ENCODE measurements at regions not wholly inside any gene's neighbourhood (a gene's known extent, or its start where the extent isn't known, plus 50 kb on each side); places are given as distances from the start of the nearest gene placed in this dataset.
"Not testable (repeated sequence)": the region's sequence is repeated elsewhere in the genome, so short reads cannot be mapped to it uniquely, and the experiment has no call there.

DNA sequence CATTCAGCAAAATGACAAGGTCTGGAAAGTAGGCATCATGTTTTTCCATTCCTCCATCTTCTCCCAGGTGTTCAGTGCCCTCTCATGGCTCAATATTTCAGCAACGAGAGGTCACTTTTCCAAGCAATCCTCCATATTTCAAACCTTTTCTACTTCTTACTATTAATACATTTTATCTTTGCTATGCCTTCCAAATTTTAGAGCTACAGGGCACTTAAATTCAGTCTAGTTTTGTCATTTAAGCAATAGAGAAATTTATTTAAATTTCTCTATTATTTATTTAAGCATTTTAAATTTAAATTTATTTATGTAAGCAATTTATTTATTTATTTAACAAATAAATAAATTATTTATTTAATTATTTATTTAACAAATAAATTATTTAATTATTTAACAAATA lies 305.1 kb upstream of the ANXA10 start:
- intact Hi-C loops (cut with DNase I) = no loop called here
- DNase-seq = no peak

- intact Hi-C loops (cut with DNase I) = no loop called here
- no peak for DNase-seq
Observed at GRCh38 chr4:167802463-167803212, 289.7 kb upstream of the ANXA10 start.

GRCh38 chr4:167811958-167812357 lies 280.4 kb upstream of the ANXA10 start:
- DNase-seq = no peak
- intact Hi-C loops (cut with DNase I) = no loop called here

GRCh38 chr4:167826281-167826680 lies 266.1 kb upstream of the ANXA10 start:
- DNase-seq = no peak
- intact Hi-C loops (cut with DNase I) = no loop called here

GRCh38 chr4:167831855-167832254 lies 260.5 kb upstream of the ANXA10 start:
- no peak for DNase-seq
- intact Hi-C loops (cut with DNase I) = no loop called here

GRCh38 chr4:167838686-167839085 lies 253.7 kb upstream of the ANXA10 start:
- no peak for DNase-seq
- intact Hi-C loops (cut with DNase I) = no loop called here

DNA sequence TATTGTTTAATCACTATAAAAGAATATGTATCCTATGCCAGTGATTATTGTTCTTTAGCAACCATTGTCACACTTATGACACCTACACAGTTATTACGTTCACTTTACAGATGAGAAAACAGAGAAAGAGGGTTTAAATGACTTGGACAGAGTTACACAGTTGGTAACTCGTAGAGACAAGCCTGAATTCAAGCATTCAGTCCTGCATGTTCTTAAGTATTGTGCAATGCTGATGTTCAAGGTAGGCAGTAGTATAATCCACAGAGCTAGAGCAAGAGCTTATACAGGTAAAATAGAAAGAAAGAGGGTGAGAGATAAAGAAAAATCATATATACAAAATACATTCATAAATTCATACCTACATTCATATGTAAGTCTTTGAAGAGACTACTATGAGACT lies 249.8 kb upstream of the ANXA10 start:
- DNase-seq = no peak
- intact Hi-C loops (cut with DNase I) = no loop called here

DNA sequence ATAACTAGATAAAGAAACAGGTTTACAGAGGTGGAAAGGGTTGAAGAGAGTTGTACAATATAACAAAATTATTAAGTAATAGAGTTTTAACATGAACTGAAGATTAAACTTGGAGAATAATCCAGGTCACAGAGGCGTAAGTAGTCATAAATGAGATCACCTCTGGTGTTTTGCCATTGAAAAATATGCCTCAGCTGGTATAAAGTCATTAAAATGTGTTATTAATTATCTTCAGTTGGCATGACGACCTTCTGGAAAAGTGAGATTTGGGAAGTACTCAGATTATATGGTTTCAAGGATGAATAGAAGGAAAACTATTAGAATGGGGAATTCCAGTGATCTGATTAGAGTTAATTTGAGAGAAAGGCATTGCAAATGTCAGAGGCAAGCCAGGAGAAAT lies 237.5 kb upstream of the ANXA10 start:
- intact Hi-C loops (cut with DNase I) = no loop called here
- no peak for DNase-seq

DNA sequence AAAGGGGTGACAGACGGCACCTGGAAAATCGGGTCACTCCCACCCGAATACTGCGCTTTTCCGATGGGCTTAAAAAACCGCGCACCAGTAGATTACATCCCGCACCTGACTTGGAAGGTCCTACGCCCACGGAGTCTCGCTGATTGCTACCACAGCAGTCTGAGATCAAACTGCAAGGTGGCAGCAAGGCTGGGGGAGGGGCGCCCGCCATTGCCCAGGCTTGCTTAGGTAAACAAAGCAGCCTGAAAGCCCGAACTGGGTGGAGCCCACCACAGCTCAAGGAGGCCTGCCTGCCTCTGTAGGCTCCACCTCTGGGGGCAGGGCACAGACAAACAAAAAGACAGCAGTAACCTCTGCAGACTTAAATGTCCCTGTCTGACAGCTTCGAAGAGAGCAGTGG lies 234.2 kb upstream of the ANXA10 start:
- DNase-seq = not testable (repeated sequence)

GRCh38 chr4:167867191-167867590 lies 225.1 kb upstream of the ANXA10 start:
- no peak for DNase-seq
- intact Hi-C loops (cut with DNase I) = no loop called here

More for the DNA sequence above, 234.2 kb upstream of the ANXA10 start:
- intact Hi-C loops (cut with DNase I) = not testable (repeated sequence)

DNA sequence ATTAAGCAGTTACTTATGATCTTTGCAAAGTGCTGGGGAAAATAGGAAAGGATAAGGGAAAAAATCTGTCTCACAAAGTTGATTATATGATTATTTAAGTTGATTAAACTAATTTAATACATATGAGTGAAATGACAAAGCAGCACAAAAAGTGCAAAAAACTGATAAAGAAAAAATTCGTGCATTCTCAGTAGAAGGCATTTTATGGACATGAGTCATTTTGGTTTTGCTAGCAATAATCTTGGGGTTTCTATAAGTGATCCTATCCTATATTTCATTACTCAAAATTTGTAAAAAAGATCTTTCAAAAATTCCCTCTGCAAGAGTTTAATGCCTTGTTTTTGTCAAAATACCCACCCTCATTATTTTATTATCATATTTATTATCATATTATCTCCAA lies 224.2 kb upstream of the ANXA10 start:
- intact Hi-C loops (cut with DNase I) = no loop called here
- no peak for DNase-seq

GRCh38 chr4:167873496-167873895 lies 218.8 kb upstream of the ANXA10 start:
- DNase-seq = no peak
- intact Hi-C loops (cut with DNase I) = no loop called here

- DNase-seq; intact Hi-C loops (cut with DNase I): not testable (repeated sequence)
Observed at GRCh38 chr4:167876091-167876490, 216.2 kb upstream of the ANXA10 start.

- DNase-seq; intact Hi-C loops (cut with DNase I): not testable (repeated sequence)
Observed at GRCh38 chr4:167877826-167878225, 214.5 kb upstream of the ANXA10 start.

DNA sequence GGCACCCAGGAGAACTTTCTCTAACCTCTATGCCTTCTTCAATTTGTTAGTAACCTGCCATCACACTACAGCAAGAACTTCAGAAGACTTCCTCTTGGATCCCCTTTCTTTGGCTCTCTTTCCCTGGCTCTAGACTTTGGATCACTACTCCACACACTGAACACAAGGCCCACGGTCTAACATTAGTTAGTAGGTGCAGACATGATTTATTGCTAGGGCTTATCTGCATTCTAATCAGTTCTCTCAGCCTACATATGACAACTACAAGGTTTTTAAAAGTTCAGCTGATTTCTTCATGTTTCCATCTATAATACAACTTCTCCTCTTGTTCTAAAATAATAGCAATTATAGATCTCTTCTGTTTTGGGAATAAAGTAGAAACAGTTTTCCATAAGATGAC lies 209.1 kb upstream of the ANXA10 start:
- no peak for DNase-seq
- intact Hi-C loops (cut with DNase I) = no loop called here

DNA sequence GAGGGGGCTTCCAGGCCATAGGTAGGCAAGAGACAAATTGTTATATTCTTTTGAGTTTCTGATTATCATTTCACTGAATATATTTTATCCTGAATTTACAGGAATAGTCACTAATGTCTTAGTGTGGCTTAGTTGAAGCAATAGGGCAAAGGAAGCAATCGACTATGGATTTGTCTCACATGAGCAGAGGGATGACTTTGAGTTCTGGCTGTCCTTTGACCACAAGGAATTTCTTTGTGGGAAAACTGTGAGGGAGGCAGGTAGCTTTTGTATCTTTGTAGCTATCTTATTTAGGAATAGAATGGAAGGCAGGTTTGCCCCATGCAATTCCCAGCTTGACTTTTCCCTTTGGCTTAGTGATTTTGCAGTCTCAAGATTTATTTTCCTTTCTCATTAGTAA lies 207.3 kb upstream of the ANXA10 start:
- no peak for DNase-seq
- intact Hi-C loops (cut with DNase I) = no loop called here

DNA sequence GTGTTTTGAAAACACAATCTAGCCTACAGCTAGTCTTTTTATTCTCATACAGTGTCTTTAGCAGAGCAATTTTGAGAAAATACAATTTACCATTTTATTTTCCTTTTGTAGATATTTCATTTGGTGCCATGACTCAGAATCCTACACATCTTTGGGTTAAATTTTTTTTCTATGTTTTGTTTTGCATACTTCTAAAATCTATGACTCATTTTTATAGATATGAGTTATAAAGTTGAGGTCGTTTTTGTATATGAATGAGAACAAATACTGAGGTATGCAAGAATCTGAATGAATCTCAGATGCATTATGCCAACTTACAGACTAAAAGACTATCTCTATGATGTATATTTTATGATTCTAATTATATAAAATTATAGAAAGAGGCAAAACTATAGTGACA lies 206.5 kb upstream of the ANXA10 start:
- intact Hi-C loops (cut with DNase I) = no loop called here
- no peak for DNase-seq

GRCh38 chr4:167887726-167888125 lies 204.6 kb upstream of the ANXA10 start:
- DNase-seq = peak in 1 of 10 donors; percentile 61
- intact Hi-C loops (cut with DNase I) = no loop called here

- intact Hi-C loops (cut with DNase I) = no loop called here
- DNase-seq = no peak
Observed at GRCh38 chr4:167890226-167890625, 202.1 kb upstream of the ANXA10 start.

DNA sequence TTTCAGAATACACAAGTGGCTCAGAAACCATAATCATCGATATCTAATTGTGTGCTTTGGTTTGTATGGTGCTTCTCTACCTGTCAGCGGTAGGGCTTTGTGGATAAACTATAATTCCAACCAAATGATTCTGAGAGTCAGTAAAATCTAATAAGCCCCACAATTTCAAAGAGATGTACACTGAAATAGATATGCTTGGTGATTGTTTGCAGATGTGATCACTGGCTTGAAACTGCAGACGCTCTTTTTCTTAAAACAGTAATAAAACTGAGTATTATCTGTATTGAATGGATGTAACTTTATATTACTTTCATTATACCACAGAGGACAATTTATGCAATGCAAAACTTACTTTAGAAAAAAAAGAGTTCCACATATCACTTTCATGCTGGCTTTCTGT lies 198.8 kb upstream of the ANXA10 start:
- DNase-seq = no peak
- intact Hi-C loops (cut with DNase I) = no loop called here

GRCh38 chr4:167896260-167896659 lies 196.1 kb upstream of the ANXA10 start:
- DNase-seq; intact Hi-C loops (cut with DNase I): not testable (repeated sequence)

- peak in 1 of 10 donors; percentile 58 for DNase-seq
Observed at GRCh38 chr4:167897116-167897515, 195.2 kb upstream of the ANXA10 start.

DNA sequence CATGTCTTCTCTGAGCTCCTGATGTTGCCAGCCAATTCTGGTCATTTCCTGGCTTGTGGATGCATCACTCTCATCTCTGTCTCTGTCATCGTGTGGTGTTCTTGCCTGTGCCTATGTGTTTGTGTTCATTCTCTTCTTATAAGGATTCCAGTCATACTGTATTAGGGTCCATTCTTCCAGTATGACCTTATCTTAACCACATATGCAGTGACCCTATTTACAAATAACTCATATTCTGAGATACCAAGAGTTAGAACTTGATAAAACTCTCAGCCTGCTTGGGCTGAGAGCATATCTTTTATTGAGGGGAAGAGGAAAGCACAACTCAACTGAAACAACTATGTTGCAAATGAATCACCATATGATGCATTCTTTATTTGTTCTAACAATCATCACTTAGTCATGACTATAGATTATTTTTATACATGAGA lies 189.0 kb upstream of the ANXA10 start:
- intact Hi-C loops (cut with DNase I) = no loop called here
- DNase-seq = no peak

More at GRCh38 chr4:167897116-167897515, 195.2 kb upstream of the ANXA10 start:
- intact Hi-C loops (cut with DNase I) = no loop called here
